Keratinocyte (primary cell): ENCODE measurements at regions not wholly inside any gene's neighbourhood (a gene's known extent, or its start where the extent isn't known, plus 50 kb on each side); places are given as distances from the start of the nearest gene placed in this dataset.

Experiments
- DNase-seq: peaks from one replicate; pipeline ENCODE4 v3.0.0-alpha.2; 2011; ENCODE audit warnings: low read depth, missing footprints, low spot score
- FAIRE-seq: peaks from 2 replicates; lab custom pipeline; 2011; peaks lifted over from hg19 to GRCh38; lab: Jason Lieb, UNC
- H2AFZ ChIP-seq: 2 replicates; pipeline ENCODE4 v1.6.0; 2012; ENCODE audit warnings: low read length, control low read depth, inconsistent platforms; ENCODE audit not compliant: control insufficient read depth
- H3K27ac ChIP-seq: 2 replicates; pipeline ENCODE4 v1.5.1; 2011; ENCODE audit warnings: low read length; ENCODE audit not compliant: control insufficient read depth, insufficient read depth
- H3K27me3 ChIP-seq: 3 replicates; pipeline ENCODE4 v1.6.0; 2011; ENCODE audit warnings: low read length; ENCODE audit not compliant: control insufficient read depth, insufficient read depth; ENCODE audit errors: extremely low read depth
- H3K36me3 ChIP-seq, 2 experiments: 2 replicates in 1 of 2; 3 replicates in 1 of 2; pipeline ENCODE4 v1.5.1; 2011; ENCODE audit warnings: low read length in 2 of 2, mild to moderate bottlenecking in 1 of 2; ENCODE audit not compliant: control insufficient read depth in 2 of 2, insufficient read depth in 2 of 2; ENCODE audit errors: extremely low read depth in 1 of 2
- H3K4me1 ChIP-seq: 3 replicates; pipeline ENCODE4 v1.5.1; 2011; ENCODE audit warnings: low read length; ENCODE audit not compliant: control insufficient read depth, insufficient read depth; ENCODE audit errors: extremely low read depth
- H3K4me2 ChIP-seq: 3 replicates; pipeline ENCODE4 v1.6.0; 2011; ENCODE audit warnings: low read depth, low read length; ENCODE audit not compliant: control insufficient read depth, insufficient read depth; ENCODE audit errors: extremely low read depth
- H3K4me3 ChIP-seq, 3 experiments: fragments of 200-600 bp in 1 of 3; sonication (generic) in 1 of 3; 2 replicates in 2 of 3; 3 replicates in 1 of 3; pipeline ENCODE4 v1.5.1; 2011 to 2016; ENCODE audit warnings: low read length in 3 of 3, mild to moderate bottlenecking in 3 of 3, control low read depth in 2 of 3, inconsistent platforms in 1 of 3, low read depth in 1 of 3, mixed read lengths in 1 of 3, mixed run types in 1 of 3, moderate library complexity in 1 of 3; ENCODE audit not compliant: control insufficient read depth in 2 of 3, insufficient read depth in 2 of 3; ENCODE audit errors: extremely low read depth in 1 of 3
- H3K79me2 ChIP-seq: 2 replicates; pipeline ENCODE4 v1.6.0; 2012; ENCODE audit warnings: low read length; ENCODE audit not compliant: control insufficient read depth, insufficient read depth
- H3K9ac ChIP-seq: 3 replicates; pipeline ENCODE4 v1.6.0; 2011; ENCODE audit warnings: low read length; ENCODE audit not compliant: control insufficient read depth, insufficient read depth; ENCODE audit errors: extremely low read depth
- H3K9me1 ChIP-seq: 3 replicates; pipeline ENCODE4 v1.6.0; 2011; ENCODE audit warnings: low read length; ENCODE audit not compliant: control insufficient read depth, insufficient read depth; ENCODE audit errors: extremely low read depth
- H3K9me3 ChIP-seq: 2 replicates; pipeline ENCODE4 v1.5.1; 2012; ENCODE audit warnings: low read depth, low read length; ENCODE audit not compliant: control insufficient read depth
- H4K20me1 ChIP-seq: 3 replicates; pipeline ENCODE4 v1.6.0; 2011; ENCODE audit warnings: low read length; ENCODE audit not compliant: control insufficient read depth, insufficient read depth; ENCODE audit errors: extremely low read depth
- CTCF ChIP-seq, 3 experiments: IDR thresholded peaks in 1 of 3; conservative IDR thresholded peaks in 1 of 3; optimal IDR thresholded peaks in 1 of 3; 2 replicates in 2 of 3; 3 replicates in 1 of 3; pipeline versions ENCODE3 to v1.5.1; 2011; ENCODE audit warnings: low read length in 3 of 3, mild to moderate bottlenecking in 3 of 3, moderate library complexity in 2 of 3, control low read depth in 1 of 3, inconsistent platforms in 1 of 3; ENCODE audit not compliant: insufficient read depth in 2 of 3; ENCODE audit errors: extremely low read depth in 1 of 3
- EZH2 ChIP-seq: IDR thresholded peaks from one replicate; pipeline ENCODE4 v1.6.1; 2012; ENCODE audit warnings: inconsistent platforms, mild to moderate bottlenecking, low read length, moderate library complexity
- dilution Hi-C: fragments of 300-500 bp; cut with MboI; formaldehyde crosslinking; loops from one replicate; pipeline ENCODE4 v1.7.0; 2020; ENCODE audit warnings: low sequenced_read_pairs; ENCODE audit not compliant: extremely low pct_ligation_motif_present

GRCh38 chr2:199697469-199697868 lies 153.5 kb downstream of the FTCDNL1 start:
- no peaks in the 10 kb centered on the region for H3K9me1 ChIP-seq
- H2AFZ ChIP-seq, result no peak overlapping the region
- no peaks in the 10 kb centered on the region for H3K4me1 ChIP-seq
- FAIRE-seq (no peak), DNase-seq (no peak)
- no peaks in the 10 kb centered on the region for H3K36me3 ChIP-seq
- no peak overlapping the region for H3K4me2 ChIP-seq
- H3K9ac ChIP-seq, result no peak overlapping the region
- H3K27ac ChIP-seq, result no peak overlapping the region
- H4K20me1 ChIP-seq, result no peaks in the 10 kb centered on the region
- H3K27me3 ChIP-seq, result no peaks in the 10 kb centered on the region
- H3K4me3 ChIP-seq, result no peak overlapping the region
- TF ChIP-seq CTCF (optimal IDR thresholded peaks at IDR 0.05 in 1 of 3, IDR thresholded peaks at IDR 0.05 in 1 of 3, conservative IDR thresholded peaks at IDR 0.05 in 1 of 3; ENCODE audit: extremely low read depth in 1 of 3, insufficient read depth in 2 of 3, low read length in 3 of 3), result no peak
- TF ChIP-seq EZH2, result no peak
- no peaks in the 10 kb centered on the region for H3K79me2 ChIP-seq
- dilution Hi-C loops, result no loop called here
- H3K9me3 ChIP-seq, result no peaks in the 10 kb centered on the region

DNA sequence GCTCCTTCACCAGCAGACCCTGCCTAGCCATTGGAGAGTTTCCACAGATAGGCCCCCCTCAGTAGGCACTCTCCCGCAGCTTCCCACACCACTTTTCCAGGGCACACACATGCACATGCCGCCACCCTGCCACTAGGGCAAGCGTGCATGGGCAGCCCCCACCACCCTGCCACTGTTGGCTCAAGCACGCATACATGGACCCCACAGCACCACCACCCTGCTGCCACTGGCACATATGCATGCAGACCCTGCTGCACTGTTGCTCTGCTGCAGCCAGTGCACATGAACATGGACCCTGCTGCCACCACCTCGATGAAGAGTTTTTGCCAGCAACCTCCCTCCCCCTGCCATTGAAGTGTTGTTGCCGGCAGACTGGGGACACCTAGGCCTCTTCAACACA lies 154.9 kb downstream of the FTCDNL1 start:
- Histone ChIP-seq H4K20me1 (no peaks in the 10 kb centered on the region), H3K4me3 (no peak overlapping the region), H3K27ac (no peak overlapping the region), H3K4me2 (no peak overlapping the region), H3K9me1 (no peaks in the 10 kb centered on the region), H3K36me3 (no peaks in the 10 kb centered on the region), H3K9ac (no peak overlapping the region), H3K27me3 (no peaks in the 10 kb centered on the region), H3K79me2 (no peaks in the 10 kb centered on the region), H3K9me3 (no peaks in the 10 kb centered on the region), H3K4me1 (no peaks in the 10 kb centered on the region), H2AFZ (no peak overlapping the region)
- FAIRE-seq, result no peak
- no peak for DNase-seq
- TF ChIP-seq EZH2, result no peak
- no peak for TF ChIP-seq CTCF (optimal IDR thresholded peaks at IDR 0.05 in 1 of 3, IDR thresholded peaks at IDR 0.05 in 1 of 3, conservative IDR thresholded peaks at IDR 0.05 in 1 of 3; ENCODE audit: extremely low read depth in 1 of 3, insufficient read depth in 2 of 3, low read length in 3 of 3)
- dilution Hi-C loops, result no loop called here
